Stimulated activated CD8-positive, alpha-beta memory T cell treated with anti-CD3 and anti-CD28 coated beads, Interleukin-4, amount 100 ng/mL, for 24 hours (primary cell): ENCODE measurements at regions not wholly inside any gene's neighbourhood (a gene's known extent, or its start where the extent isn't known, plus 50 kb on each side); places are given as distances from the start of the nearest gene placed in this dataset.

Experiments
- DNase-seq: peaks from one replicate; pipeline ENCODE4 v3.0.0-alpha.2; 2020; ENCODE audit warnings: low read depth

DNA sequence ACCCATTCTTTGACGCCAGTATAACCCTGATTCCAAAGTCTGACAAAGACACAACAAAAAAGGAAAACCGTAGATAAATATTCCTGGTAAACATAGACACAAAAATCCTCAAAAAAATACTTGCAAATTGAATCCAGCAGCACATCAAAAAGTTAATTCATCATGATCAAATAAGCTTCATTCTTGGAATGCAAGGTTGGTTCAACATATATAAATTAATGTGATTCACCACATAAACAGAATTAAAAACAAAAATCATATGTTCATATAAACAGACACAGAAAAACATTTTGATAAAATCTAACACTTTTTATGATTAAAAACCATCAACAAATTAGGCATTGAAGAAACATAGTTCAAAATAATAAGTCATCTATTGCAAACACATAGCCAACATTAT lies 324.2 kb upstream of the TRPC7 start:
- DNase-seq = no peak

- DNase-seq = no peak
These were observed 321.0 kb upstream of the TRPC7 start for GRCh38 chr5:136686192-136686872.

DNA sequence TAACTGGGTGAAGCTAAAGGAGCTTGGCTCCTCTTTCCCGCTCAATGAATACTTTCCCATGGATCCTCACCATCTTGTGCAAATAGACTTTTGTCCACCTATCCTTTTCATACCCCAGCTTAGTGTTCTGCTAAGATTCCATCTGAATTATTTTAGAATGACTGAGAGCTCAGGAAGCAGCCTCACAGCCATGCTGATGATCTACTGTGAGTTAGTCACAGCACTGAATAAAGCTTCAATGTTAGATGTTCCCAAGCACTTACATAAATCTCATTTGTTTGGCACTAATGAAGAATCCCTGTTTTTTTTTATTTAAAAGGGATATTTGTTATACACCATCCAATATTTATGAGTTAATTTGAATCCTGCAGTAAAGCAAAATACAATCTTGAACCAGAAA lies 317.6 kb upstream of the TRPC7 start:
- no peak for DNase-seq

DNA sequence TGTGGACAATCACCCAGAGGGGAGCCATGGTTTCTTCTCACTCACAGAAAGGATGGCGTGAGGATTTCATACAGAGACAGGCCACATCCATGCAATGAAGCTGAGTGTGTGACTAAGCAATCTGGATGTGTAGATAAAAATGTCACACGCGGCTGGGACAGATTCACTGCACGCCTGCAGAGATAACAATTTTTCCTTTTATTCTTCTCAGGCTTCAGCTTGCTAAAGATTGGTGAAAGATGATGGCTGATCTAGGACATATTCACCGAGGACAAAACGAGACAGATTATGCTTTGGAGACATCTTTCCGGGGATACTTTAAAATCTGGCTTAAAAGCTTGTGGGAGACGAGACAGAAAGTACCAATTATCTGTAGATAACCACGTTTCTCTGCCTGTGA lies 313.9 kb upstream of the TRPC7 start:
- no peak for DNase-seq

GRCh38 chr5:136677217-136677616 lies 311.9 kb upstream of the TRPC7 start:
- no peak for DNase-seq

DNA sequence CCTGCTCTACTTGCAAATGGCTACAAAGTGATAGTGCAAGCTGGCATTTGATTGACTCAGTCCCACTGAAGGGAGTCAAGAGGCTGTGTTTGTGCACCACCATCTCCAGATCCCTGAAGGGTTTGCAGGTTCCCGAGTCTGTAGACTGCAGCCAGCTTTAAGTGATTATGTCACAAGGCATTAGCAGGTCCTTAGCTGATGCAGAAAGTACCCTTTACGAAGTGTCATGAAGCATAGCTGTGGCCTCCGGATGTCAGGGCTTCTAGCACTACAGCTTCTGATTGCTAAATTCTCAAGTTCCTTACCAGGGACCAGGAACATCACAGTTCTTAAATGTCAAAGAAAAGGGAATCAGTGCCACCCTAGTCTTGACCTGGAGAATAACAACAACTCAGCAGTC lies 311.3 kb upstream of the TRPC7 start:
- DNase-seq = no peak

GRCh38 chr5:136675769-136676168 lies 310.4 kb upstream of the TRPC7 start:
- no peak for DNase-seq

DNA sequence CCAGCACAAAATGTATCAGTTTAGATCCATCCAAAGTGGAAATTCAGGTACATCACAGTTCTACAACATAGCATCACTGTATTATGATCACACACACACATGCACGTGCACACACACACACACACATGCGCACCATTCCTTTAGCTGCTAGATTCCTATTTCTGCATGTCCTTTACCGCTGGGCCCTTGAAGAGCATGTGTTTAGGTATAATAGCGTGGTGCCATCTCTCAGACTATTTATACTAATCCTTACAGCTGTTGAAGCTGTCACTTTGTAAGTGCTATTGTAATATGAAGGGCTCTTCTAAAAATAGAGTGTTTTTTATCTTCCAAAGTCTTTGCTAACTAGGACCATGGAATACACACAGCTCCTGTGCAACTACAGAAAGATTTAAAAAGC lies 308.8 kb upstream of the TRPC7 start:
- no peak for DNase-seq

GRCh38 chr5:136667789-136668188 lies 302.4 kb upstream of the TRPC7 start:
- no peak for DNase-seq

DNA sequence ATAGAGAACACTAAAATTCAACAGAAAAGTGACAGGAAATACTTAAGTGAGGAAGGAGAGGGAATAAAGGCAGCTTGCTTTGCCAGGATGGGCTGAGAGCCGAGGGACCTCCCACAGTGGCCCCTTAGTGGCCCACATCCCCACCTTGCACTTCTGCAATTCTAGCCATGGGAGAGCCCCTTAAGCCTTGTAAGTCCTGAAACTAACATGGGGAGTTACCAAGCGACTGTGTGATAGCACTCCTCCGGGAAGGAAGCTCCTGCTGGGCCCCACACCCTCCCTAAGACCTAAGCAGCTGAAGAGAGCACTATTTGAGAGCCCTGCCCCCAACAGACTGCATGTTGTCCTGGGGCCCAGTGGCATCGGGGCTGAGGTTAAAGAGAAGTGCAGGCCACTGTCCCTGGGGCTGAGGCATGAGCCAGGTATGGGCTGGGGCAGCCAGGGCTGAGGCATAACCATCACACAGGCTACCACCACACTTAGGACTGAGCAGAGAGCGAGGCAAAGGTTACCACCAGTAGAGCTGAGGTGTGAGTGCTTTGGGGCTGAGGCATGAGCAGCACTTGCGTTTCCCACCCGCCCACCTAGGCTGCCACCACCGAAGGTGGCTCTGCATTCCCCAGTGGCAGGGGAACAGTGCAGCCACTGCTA lies 301.8 kb upstream of the TRPC7 start:
- no peak for DNase-seq

- DNase-seq = no peak
These were observed 300.0 kb upstream of the TRPC7 start for GRCh38 chr5:136665331-136665730.

GRCh38 chr5:136661026-136661425 lies 295.7 kb upstream of the TRPC7 start:
- DNase-seq = no peak

GRCh38 chr5:136656811-136657210 lies 291.5 kb upstream of the TRPC7 start:
- DNase-seq = no peak

GRCh38 chr5:136655468-136655867 lies 290.1 kb upstream of the TRPC7 start:
- no peak for DNase-seq

- no peak for DNase-seq
These were observed 281.6 kb upstream of the TRPC7 start for GRCh38 chr5:136646915-136647314.

DNA sequence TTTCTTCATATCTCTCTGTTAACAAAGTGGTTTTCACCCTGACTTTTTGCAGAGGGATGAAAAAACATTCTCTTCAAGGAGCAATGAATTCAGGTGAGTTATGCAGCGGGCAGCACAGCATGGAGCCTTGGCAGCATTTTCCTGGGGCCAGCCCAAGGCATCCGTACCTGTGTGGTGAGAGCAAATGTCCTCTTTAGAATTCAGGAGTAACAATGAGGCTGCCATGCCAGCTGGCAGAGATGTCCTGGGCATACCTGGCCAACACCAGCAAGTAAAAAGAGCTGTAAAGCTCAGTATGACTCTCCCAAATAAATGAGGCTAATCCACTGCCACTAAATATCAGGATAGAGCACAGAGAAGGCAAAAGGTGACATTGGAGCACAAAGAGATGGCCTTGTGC lies 277.6 kb upstream of the TRPC7 start:
- no peak for DNase-seq

DNA sequence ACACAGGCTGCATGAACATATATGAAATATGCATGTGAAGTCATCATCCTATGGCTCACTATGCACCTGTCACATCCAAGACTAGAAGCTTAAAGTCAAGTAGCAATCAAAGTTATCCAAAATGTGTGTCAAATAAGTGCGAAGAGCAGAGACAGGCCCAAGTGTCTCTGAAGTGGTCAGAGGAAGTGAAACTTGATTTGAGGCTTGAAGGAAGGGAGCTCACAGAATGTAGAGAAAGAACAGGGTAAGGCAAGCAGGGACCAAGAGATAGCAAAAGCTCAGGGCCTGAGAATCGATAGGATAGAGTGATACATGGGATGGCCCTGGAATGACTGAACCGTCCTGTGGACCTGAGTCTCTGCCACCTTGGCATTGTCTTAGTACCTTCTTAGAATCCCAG lies 274.3 kb upstream of the TRPC7 start:
- no peak for DNase-seq

DNA sequence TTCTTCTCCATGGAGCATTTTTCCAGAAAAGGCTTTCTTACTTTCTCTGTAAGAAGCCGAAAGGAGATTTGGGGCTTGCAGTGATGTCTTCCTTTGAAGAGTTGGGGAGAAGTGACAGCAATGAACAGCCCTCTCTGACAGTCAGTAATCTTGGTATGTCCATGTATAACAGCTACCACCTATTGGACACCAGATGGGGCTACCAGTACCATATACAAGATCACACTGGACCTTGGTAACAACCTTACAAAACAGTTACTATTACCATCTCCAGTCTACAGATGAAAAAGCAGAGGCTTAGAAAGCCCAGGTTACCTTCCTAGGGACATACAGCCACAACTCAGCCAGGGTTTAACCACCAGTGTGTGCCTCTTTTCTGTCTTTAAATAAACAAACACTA lies 272.7 kb upstream of the TRPC7 start:
- DNase-seq = no peak

DNA sequence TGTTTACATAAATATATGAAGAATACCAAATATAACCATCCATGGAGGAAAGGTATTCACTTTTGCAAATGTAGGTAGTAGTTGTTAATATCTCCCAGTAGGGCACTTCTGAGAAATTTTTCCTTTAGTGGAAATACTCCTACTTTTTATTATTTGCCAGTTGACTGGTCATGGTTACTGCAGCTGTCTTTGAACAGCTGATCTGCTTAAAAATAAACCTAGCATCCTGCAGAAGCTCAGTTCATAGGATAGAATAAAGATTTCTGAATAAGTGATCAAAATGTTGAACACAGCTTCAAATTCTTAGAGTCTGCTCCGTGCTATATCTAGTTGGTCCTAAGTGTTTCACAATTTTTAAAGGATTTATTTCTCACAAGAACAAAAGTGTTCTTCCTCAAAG lies 270.7 kb upstream of the TRPC7 start:
- DNase-seq = no peak

- DNase-seq = no peak
These were observed 265.8 kb upstream of the TRPC7 start for GRCh38 chr5:136631186-136631585.

GRCh38 chr5:136629125-136629792 lies 263.9 kb upstream of the TRPC7 start:
- DNase-seq = no peak

DNA sequence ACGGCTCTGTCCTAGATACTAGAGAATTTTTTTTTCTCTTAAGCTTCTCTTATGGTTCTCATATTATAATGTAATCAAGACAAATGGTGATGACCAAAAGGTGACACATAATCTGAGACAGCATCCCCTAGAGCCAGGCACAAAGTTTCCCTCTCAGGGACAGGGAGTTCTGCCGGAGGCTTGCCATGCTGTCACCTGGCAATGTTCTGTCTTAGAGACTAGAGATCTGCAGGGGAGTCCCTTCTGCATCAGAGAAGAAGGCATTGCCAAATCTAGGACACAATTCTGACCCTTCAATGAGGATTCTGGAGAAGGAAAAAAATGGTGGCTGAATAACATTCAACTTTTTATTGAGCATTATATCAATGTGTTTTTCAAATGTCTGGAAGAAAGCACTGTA lies 261.2 kb upstream of the TRPC7 start:
- no peak for DNase-seq

DNA sequence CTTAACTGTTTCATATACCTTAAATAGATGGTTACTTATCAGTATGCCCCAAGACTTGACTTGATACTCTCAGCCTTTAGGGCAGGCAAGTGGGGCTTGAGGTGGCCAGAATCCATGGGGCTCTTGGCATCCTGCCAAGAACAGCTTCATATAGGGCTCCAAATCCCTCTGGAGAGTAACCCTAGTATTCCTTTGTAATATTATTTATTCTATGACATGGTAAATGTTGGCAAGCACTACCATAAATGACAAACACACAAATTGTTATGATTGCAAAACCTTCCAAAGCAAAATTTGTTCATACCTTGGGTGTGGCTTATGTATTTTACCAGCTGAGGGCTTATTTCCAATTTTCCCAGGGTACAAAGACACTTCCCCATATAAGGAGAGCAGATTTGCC lies 257.4 kb upstream of the TRPC7 start:
- DNase-seq = no peak

DNA sequence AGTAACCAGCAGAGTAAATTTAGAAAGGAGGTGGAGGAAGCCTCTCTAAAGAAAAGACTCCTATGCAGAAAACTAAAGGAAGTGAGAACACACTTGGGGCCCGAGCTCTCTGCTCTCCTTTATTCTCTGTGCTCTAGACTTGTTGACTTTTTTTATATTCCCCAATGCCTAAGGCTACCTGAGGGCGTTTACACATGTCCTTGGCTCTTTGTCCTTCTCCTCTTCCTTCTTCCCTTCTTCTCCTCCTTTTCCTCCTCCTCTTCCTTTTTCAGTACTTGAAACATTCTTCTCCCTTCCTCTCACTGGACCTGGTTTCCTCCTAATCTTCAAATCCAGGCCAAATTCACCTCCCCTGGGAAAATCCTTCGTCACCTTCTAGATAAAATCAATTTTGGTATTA lies 256.4 kb upstream of the TRPC7 start:
- no peak for DNase-seq
